H9 (cell line): ENCODE measurements at regions not wholly inside any gene's neighbourhood (a gene's known extent, or its start where the extent isn't known, plus 50 kb on each side); places are given as distances from the start of the nearest gene placed in this dataset.

Experiments used
- DNase-seq: peaks from one replicate; pipeline ENCODE4 v3.0.0-alpha.2; 2017
- H2AFZ ChIP-seq: one replicate; pipeline ENCODE4 v1.6.1; 2013; ENCODE audit warnings: mild to moderate bottlenecking, low read length, control low read depth, moderate library complexity
- H2AK5ac ChIP-seq: 2 replicates; pipeline ENCODE4 v1.6.1; 2013; ENCODE audit warnings: low read length, control low read depth, mixed read lengths; ENCODE audit not compliant: insufficient read length
- H2BK120ac ChIP-seq: one replicate; pipeline ENCODE4 v1.6.1; 2013; ENCODE audit warnings: low read depth, mild to moderate bottlenecking, low read length, control low read depth, inconsistent platforms; ENCODE audit not compliant: poor library complexity, severe bottlenecking
- H2BK12ac ChIP-seq: 2 replicates; pipeline ENCODE4 v1.6.1; 2013; ENCODE audit warnings: low read length, control low read depth, mixed read lengths, low read depth; ENCODE audit not compliant: insufficient read length
- H2BK15ac ChIP-seq: 2 replicates; pipeline ENCODE4 v1.6.1; 2013; ENCODE audit warnings: low read depth, low read length, control low read depth
- H2BK20ac ChIP-seq: one replicate; pipeline ENCODE4 v1.6.1; 2013; ENCODE audit warnings: low read depth, mild to moderate bottlenecking, low read length, control low read depth, inconsistent platforms; ENCODE audit not compliant: poor library complexity, severe bottlenecking
- H2BK5ac ChIP-seq: 2 replicates; pipeline ENCODE4 v1.6.1; 2013; ENCODE audit warnings: low read length, control low read depth, mixed read lengths; ENCODE audit not compliant: insufficient read length
- H3K14ac ChIP-seq: 2 replicates; pipeline ENCODE4 v1.6.1; 2013; ENCODE audit warnings: low read length, control low read depth; ENCODE audit not compliant: insufficient read depth
- H3K18ac ChIP-seq: 2 replicates; pipeline ENCODE4 v1.6.1; 2013; ENCODE audit warnings: low read depth, mild to moderate bottlenecking, mixed read lengths, low read length, control low read depth; ENCODE audit not compliant: insufficient read length
- H3K23ac ChIP-seq: 2 replicates; pipeline ENCODE4 v1.6.1; 2013; ENCODE audit warnings: low read length, control low read depth, mixed read lengths, low read depth; ENCODE audit not compliant: insufficient read length
- H3K23me2 ChIP-seq: 2 replicates; pipeline ENCODE4 v1.6.1; 2013; ENCODE audit warnings: low read depth, mild to moderate bottlenecking, mixed read lengths, low read length, control low read depth; ENCODE audit not compliant: insufficient read length, poor library complexity, severe bottlenecking
- H3K27ac ChIP-seq: 2 replicates; pipeline ENCODE4 v1.5.1; 2013; ENCODE audit warnings: low read length, control low read depth, mixed read lengths, low read depth; ENCODE audit not compliant: insufficient read length
- H3K27me3 ChIP-seq: 2 replicates; pipeline ENCODE4 v1.6.1; 2013; ENCODE audit warnings: low read length, control low read depth, inconsistent platforms; ENCODE audit not compliant: insufficient read depth
- H3K4ac ChIP-seq: 2 replicates; pipeline ENCODE4 v1.6.1; 2013; ENCODE audit warnings: low read depth, mild to moderate bottlenecking, control low read depth, inconsistent platforms, low read length, moderate library complexity
- H3K4me1 ChIP-seq: 2 replicates; pipeline ENCODE4 v1.6.1; 2013; ENCODE audit warnings: low read length, control low read depth, inconsistent platforms; ENCODE audit not compliant: insufficient read depth
- H3K4me2 ChIP-seq: 2 replicates; pipeline ENCODE4 v1.6.1; 2013; ENCODE audit warnings: low read length, control low read depth, mixed read lengths; ENCODE audit not compliant: insufficient read length, insufficient read depth
- H3K56ac ChIP-seq: 2 replicates; pipeline ENCODE4 v1.6.1; 2013; ENCODE audit warnings: low read depth, mild to moderate bottlenecking, mixed read lengths, low read length, control low read depth; ENCODE audit not compliant: insufficient read length
- H3K79me1 ChIP-seq: 2 replicates; pipeline ENCODE4 v1.6.1; 2013; ENCODE audit warnings: low read depth, mild to moderate bottlenecking, moderate library complexity, low read length, control low read depth, inconsistent platforms; ENCODE audit not compliant: insufficient read depth, poor library complexity, severe bottlenecking
- H3K79me2 ChIP-seq: 2 replicates; pipeline ENCODE4 v1.6.1; 2013; ENCODE audit warnings: low read length, control low read depth, inconsistent platforms; ENCODE audit not compliant: insufficient read depth
- H3K9ac ChIP-seq: 2 replicates; pipeline ENCODE4 v1.6.1; 2013; ENCODE audit warnings: low read length, control low read depth, mixed read lengths; ENCODE audit not compliant: insufficient read length; ENCODE audit errors: extremely low read depth
- H3K9me3 ChIP-seq: one replicate; pipeline ENCODE4 v1.6.1; 2013; ENCODE audit warnings: low read depth, low read length, inconsistent platforms; ENCODE audit not compliant: control insufficient read depth
- H3T11ph ChIP-seq: one replicate; pipeline ENCODE4 v1.6.1; 2013; ENCODE audit warnings: mild to moderate bottlenecking, low read length, control low read depth, inconsistent platforms
- H4K20me1 ChIP-seq: one replicate; pipeline ENCODE4 v1.6.1; 2013; ENCODE audit not compliant: control insufficient read depth, insufficient read length, insufficient read depth
- H4K5ac ChIP-seq: 2 replicates; pipeline ENCODE4 v1.6.1; 2013; ENCODE audit warnings: low read depth, mild to moderate bottlenecking, mixed read lengths, low read length, control low read depth; ENCODE audit not compliant: insufficient read length
- H4K8ac ChIP-seq: replicated peaks from 2 replicates; pipeline ENCODE4 v1.6.1; 2013; ENCODE audit warnings: low read length, control low read depth, mixed read lengths, low read depth; ENCODE audit not compliant: insufficient read length
- H4K91ac ChIP-seq: 2 replicates; pipeline ENCODE4 v1.6.1; 2013; ENCODE audit warnings: low read depth, mild to moderate bottlenecking, moderate library complexity, mixed read lengths, low read length, control low read depth; ENCODE audit not compliant: insufficient read length
- H3K27ac Mint-ChIP-seq, 3 experiments: 2 replicates in 2 of 3; 3 replicates in 1 of 3; pipeline ENCODE4 v1.8.0; 2020 to 2021; ENCODE audit warnings: mixed read lengths in 3 of 3, mild to moderate bottlenecking in 1 of 3, moderate library complexity in 1 of 3
- H3K27me3 Mint-ChIP-seq: 2 replicates; pipeline ENCODE4 v1.8.0; 2021; ENCODE audit warnings: low read depth, mild to moderate bottlenecking, moderate library complexity, mixed read lengths
- H3K36me3 Mint-ChIP-seq, 3 experiments: 2 replicates in 2 of 3; 3 replicates in 1 of 3; pipeline ENCODE4 v1.8.0; 2020 to 2021; ENCODE audit warnings: low read depth in 3 of 3, mixed read lengths in 3 of 3; ENCODE audit not compliant: insufficient read depth in 1 of 3
- H3K4me1 Mint-ChIP-seq, 2 experiments: 2 replicates each; pipeline ENCODE4 v1.8.0; 2020; ENCODE audit warnings: mixed read lengths in 2 of 2
- H3K4me3 Mint-ChIP-seq, 2 experiments: 2 replicates in 1 of 2; 3 replicates in 1 of 2; pipeline ENCODE4 v1.8.0; 2020 to 2021; ENCODE audit warnings: mild to moderate bottlenecking in 2 of 2, mixed read lengths in 2 of 2, moderate library complexity in 1 of 2
- H3K9me3 Mint-ChIP-seq, 2 experiments: 2 replicates in 1 of 2; 3 replicates in 1 of 2; pipeline ENCODE4 v1.8.0; 2020; ENCODE audit warnings: mild to moderate bottlenecking in 2 of 2, mixed read lengths in 2 of 2, moderate library complexity in 1 of 2
- WGBS: extraction: QIAGEN DNeasy Blood & Tissue Kit; methylation state at CpG from one replicate; pipeline ENCODE4 v1.1.7; 2013; ENCODE audit warnings: missing lambda C conversion rate, low lambda C conversion rate, mixed read lengths; ENCODE audit not compliant: insufficient read length; ENCODE audit errors: extremely low coverage; 5-methylcytosine and 5-hydroxymethylcytosine counted together
- TF ChIP-seq, protein P1 (sequence below): fragments of 200-600 bp; sonication (generic); conservative IDR thresholded peaks from 3 replicates; pipeline ENCODE4 v1.8.0; 2021; ENCODE audit warnings: antibody characterized with exemption, mild to moderate bottlenecking

DNA sequence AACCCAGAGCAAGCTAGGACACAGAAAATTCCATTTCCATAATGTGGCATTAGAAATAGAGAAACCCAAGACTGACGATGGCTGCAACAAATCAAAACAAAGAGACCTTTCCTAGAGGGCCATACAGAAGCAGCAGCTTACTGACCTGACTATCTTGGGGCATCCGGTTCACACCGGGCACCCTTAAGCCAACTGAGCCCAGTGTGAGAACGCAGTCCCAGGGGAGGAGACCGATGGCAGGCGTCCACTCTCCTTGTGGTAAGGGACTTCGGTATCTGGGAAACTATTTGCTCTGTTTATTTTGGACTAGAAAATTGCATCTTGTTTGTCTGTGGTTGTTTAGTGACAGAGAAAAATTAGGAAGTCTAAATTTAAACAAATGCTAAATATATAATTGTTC, 244.8 kb upstream of the COPS8 start:
- Histone ChIP-seq H3K9ac (no peak overlapping the region), H2BK12ac (no peak overlapping the region), H3K23me2 (no peaks in the 10 kb centered on the region), H3K79me2 (no peaks in the 10 kb centered on the region), H2BK15ac (no peak overlapping the region), H3T11ph (no peak overlapping the region), H3K27ac (no peak overlapping the region), H3K27me3 (no peaks in the 10 kb centered on the region), H2BK20ac (no peak overlapping the region), H3K18ac (no peak overlapping the region), H3K4ac (no peak overlapping the region), H2AFZ (no peak overlapping the region), H3K4me1 (no peaks in the 10 kb centered on the region), H3K14ac (no peak overlapping the region), H2BK120ac (no peak overlapping the region), H2AK5ac (no peak overlapping the region), H3K79me1 (no peaks in the 10 kb centered on the region), H3K4me2 (no peak overlapping the region), H3K9me3 (no peaks in the 10 kb centered on the region), H4K8ac (no peak overlapping the region), H4K5ac (no peak overlapping the region), H4K91ac (no peak overlapping the region), H4K20me1 (no peaks in the 10 kb centered on the region), H3K23ac (no peak overlapping the region), H3K56ac (no peak overlapping the region), H2BK5ac (no peak overlapping the region)
- H3K4me3 Mint-ChIP-seq, result no peak overlapping the region
- TF ChIP-seq, protein P1, sequence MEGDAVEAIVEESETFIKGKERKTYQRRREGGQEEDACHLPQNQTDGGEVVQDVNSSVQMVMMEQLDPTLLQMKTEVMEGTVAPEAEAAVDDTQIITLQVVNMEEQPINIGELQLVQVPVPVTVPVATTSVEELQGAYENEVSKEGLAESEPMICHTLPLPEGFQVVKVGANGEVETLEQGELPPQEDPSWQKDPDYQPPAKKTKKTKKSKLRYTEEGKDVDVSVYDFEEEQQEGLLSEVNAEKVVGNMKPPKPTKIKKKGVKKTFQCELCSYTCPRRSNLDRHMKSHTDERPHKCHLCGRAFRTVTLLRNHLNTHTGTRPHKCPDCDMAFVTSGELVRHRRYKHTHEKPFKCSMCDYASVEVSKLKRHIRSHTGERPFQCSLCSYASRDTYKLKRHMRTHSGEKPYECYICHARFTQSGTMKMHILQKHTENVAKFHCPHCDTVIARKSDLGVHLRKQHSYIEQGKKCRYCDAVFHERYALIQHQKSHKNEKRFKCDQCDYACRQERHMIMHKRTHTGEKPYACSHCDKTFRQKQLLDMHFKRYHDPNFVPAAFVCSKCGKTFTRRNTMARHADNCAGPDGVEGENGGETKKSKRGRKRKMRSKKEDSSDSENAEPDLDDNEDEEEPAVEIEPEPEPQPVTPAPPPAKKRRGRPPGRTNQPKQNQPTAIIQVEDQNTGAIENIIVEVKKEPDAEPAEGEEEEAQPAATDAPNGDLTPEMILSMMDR, result no peak
- peaks cover 14 to 28% (median 14%) of the 10 kb centered on the region in 3 experiments for H3K36me3 Mint-ChIP-seq
- H3K9me3 Mint-ChIP-seq, result peaks cover 29 to 30% of the 10 kb centered on the region in 2 experiments
- no CpG with 5 or more reads among the region's 7 CpGs for WGBS
- H3K4me1 Mint-ChIP-seq, result peaks cover 13 to 14% of the 10 kb centered on the region in 2 experiments
- H3K27me3 Mint-ChIP-seq, result peaks cover 21% of the 10 kb centered on the region
- no peak for DNase-seq
- H3K27ac Mint-ChIP-seq, result no peak overlapping the region
